Activated CD8-positive, alpha-beta memory T cell treated with anti-CD3 and anti-CD28 coated beads for 36 hours (primary cell): ENCODE measurements at regions not wholly inside any gene's neighbourhood (a gene's known extent, or its start where the extent isn't known, plus 50 kb on each side); places are given as distances from the start of the nearest gene placed in this dataset.

Source experiments
- CTCF ChIA-PET: fragments of 350-600 bp; sonication (Branson Sonifier 250); formaldehyde crosslinking; loops from one replicate; lab custom pipeline; 2021; ENCODE audit warnings: antibody characterized with exemption; lab: Charles Lee
- POLR2A ChIA-PET: fragments of 350-600 bp; sonication (Branson Sonifier 250); formaldehyde crosslinking; loops from one replicate; lab custom pipeline; 2021; ENCODE audit warnings: antibody characterized with exemption; lab: Charles Lee

DNA sequence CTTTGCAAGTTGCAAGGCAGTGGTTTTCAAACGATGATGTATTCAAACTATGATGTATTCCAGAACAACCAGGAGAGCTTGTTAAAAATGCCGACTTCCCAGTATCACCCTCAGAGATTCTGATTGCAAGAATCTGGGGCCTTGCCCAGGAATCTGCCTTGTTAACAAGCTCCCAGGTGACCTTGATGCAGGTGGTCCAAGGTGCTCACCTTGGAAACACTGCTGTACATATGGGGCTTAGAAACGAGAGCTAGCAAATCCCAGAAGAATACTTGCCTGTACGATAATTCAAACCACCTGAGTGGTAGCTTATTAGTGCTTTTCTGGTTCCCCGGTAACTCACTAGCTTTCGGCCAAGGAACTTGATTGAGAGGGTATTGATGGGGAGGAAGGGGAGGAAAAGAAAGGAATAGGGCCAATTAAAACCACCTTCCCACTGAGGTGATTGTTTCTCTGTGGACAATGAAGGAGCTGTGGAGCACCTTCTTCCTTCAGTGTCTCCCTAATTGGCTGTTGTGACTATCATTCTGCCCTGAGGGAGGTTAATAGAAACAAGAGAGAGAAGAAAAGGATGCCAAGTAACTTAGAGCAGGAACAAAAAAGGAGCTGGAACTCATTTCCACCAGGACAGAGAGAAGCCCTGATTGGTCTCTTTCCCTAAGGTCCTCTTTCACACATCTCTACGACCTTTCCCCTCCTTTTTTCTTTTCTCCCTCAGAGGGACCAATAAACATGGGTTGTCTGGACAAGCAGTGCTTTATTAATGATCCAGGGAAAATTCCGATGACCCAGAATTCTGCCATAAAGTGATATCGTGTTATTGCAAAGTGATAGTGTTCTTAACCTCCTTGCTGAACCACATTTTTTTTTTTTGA, 218.8 kb downstream of the TMEM167A start:
- POLR2A ChIA-PET: no interaction called here
- CTCF ChIA-PET: no interaction called here

- ChIA-PET CTCF (no interaction called here), POLR2A (no interaction called here)
Measured at GRCh38 chr5:82855893-82856550, 221.2 kb downstream of the TMEM167A start.

DNA sequence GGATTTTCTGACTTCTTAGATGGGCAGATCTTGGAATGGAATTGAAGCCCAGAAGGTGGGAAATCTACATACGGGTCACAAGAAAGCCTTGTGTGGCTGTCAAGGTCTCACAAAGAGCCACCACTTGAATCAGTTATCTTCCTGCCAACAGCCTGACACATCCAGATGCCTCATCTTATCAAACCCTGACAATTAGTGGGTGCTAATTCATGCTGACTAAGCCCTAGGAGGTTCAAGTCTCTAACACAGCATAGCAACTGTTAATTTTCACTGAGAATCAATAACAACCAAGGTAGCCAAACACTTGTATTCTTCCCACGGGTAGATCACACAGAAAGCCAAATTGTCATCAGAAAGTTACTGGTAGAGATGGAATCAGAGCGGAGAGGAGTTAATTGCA, 222.2 kb downstream of the TMEM167A start:
- ChIA-PET POLR2A (no interaction called here), CTCF (no interaction called here)

GRCh38 chr5:82851471-82851870, 225.7 kb downstream of the TMEM167A start:
- ChIA-PET POLR2A (no interaction called here), CTCF (no interaction called here)

DNA sequence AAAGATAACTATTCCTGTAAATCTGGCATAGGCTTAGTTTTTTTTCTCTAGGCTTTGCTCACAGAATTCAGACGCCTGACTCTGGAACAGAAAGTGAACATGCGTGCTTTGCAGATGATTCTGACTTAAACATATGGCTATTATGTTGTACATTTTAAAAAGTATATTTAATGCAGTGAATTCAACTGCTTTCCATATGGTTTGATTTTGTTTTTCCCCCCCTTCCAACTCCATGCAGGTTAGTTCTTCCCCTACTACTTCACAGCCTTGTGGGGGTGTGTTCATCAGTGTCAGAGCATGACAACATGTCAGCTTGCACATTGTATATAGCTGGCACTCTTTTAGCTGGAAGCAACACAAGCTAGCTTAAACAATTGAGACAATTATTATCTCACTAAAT, 226.8 kb downstream of the TMEM167A start:
- ChIA-PET CTCF (no interaction called here), POLR2A (no interaction called here)

DNA sequence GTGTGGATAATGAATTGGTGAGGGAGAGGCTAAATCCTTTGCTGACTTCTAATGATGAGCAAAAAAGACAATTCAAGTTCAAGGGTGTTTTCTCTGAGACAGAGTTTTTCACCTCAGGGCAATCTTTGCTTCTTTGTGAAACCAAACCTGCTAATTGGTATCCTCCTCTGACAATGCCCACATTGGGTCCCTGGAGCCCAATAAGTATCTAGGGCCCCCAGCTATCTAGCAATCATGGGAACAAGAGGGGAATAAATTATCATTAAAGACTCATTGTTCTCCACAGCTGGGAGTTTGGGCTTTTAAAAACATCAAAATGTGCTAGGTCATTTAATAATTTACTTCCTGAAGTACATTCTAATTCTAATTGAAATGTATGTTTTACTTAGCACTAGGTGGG, 227.3 kb downstream of the TMEM167A start:
- POLR2A ChIA-PET: no interaction called here
- CTCF ChIA-PET: no interaction called here

- CTCF ChIA-PET: no interaction called here
- POLR2A ChIA-PET: no interaction called here
Measured at GRCh38 chr5:82847562-82847961, 229.6 kb downstream of the TMEM167A start.

- CTCF ChIA-PET: no interaction called here
- POLR2A ChIA-PET: no interaction called here
Measured at GRCh38 chr5:82839881-82840280, 237.3 kb downstream of the TMEM167A start.

GRCh38 chr5:82835488-82835887, 241.7 kb downstream of the TMEM167A start:
- ChIA-PET POLR2A (no interaction called here), CTCF (no interaction called here)

DNA sequence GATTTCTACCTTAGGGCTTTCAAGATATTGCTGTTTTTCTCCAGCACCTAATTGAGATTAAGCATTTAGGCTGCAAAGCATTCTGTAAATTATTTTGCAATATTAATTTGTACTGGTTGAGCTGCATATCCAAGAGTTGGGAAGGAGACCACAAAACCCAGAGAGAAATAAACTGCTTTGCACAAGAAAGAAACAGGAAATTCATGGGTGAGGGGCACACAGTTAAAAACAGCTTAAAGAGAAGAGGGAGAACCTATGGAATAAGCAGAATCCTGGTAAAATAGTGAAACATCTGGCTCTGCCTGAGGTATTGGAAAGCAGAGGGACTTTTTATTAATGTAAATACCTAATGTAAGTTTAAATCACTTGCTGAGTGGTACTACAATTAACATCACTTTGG, 243.0 kb downstream of the TMEM167A start:
- POLR2A ChIA-PET: no interaction called here
- CTCF ChIA-PET: no interaction called here

DNA sequence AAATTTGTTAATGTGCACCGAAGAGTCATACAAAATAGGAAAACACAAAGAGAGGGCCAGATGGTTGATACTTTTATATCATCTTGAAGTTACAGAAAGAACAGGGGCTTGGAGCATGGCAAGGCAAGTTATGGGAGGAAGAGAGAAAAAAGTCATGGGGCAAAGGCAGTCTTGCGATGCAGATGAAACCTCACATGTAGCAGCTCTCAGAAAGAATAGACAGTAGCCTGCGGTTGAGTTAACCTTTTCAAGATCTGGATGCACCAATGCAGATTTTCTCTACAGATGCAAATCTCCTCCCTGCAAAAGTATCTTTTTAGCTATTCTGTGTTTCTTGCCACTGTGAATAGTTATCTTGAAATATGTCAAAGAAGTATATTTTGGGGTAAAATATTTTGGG, 243.9 kb downstream of the TMEM167A start:
- POLR2A ChIA-PET: no interaction called here
- CTCF ChIA-PET: no interaction called here

- CTCF ChIA-PET: no interaction called here
- POLR2A ChIA-PET: no interaction called here
Measured at GRCh38 chr5:82832445-82832844, 244.7 kb downstream of the TMEM167A start.

GRCh38 chr5:82828211-82828610, 249.0 kb downstream of the TMEM167A start:
- ChIA-PET POLR2A (no interaction called here), CTCF (no interaction called here)

DNA sequence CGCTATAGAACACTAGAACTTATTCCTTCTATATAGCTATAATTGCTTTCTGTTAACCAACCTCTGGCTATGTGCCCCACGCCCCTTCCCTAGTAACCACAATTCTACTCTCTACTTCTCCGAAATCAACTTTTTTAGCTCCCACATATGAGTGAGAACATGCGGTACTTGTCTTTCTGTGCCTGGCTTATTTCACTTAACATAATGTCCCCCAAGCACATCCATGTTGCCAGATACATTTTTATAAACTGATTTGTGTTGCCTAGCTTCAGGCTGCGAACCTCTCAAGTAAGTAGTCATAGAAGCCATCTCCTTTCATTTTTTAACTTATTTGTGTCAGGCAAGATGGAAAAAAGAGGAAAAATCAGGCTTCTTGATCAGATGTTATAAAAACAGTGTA, 249.5 kb downstream of the TMEM167A start:
- ChIA-PET CTCF (no interaction called here), POLR2A (no interaction called here)

GRCh38 chr5:82822634-82822927, 254.6 kb downstream of the TMEM167A start:
- ChIA-PET CTCF (no interaction called here), POLR2A (no interaction called here)

- ChIA-PET CTCF (no interaction called here), POLR2A (no interaction called here)
Measured at GRCh38 chr5:82821846-82822633, 255.2 kb downstream of the TMEM167A start.

- CTCF ChIA-PET: no interaction called here
- POLR2A ChIA-PET: no interaction called here
Measured at GRCh38 chr5:82820961-82821845, 256.0 kb downstream of the TMEM167A start.

GRCh38 chr5:82820188-82820587, 257.0 kb downstream of the TMEM167A start:
- POLR2A ChIA-PET: no interaction called here
- CTCF ChIA-PET: no interaction called here

DNA sequence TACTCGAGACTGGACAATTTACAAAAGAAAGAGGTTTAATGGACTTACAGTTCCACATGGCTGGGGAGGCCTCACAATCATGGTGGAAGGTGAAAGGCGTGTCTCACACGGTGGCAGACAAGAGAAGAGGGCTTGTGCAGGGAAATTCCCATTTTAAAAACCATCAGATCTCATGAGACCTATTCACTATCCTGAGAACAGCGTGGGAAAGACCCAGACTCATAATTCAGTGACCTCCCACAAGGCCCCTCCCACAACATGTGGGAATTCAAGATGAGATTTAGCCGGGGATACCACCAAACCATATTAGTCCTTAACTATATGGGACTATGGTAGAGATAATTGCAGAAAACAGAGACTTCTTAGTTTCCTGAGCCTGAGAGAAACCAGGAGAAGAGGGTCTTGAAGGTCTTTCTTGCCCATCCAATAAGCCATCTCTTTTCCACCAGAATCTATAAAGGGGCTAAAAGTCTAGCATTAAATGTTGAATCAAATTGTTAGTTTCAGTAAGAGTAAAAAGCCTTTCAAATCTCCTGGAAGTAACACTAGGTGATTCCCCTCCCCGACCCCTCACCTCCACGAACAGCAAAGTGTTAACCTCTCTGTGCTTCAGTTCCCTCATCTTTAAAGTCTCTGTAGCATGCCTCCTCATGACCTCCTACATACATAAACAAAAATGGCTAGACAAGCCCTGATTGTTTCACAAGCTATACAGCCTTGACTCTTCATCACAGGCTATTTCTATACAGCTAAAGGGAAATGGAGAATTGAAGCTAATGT, 259.1 kb downstream of the TMEM167A start:
- POLR2A ChIA-PET: no interaction called here
- CTCF ChIA-PET: no interaction called here
